GM19438 (cell line): ENCODE measurements at regions not wholly inside any gene's neighbourhood (a gene's known extent, or its start where the extent isn't known, plus 50 kb on each side); places are given as distances from the start of the nearest gene placed in this dataset.
"Not testable (repeated sequence)": the region's sequence is repeated elsewhere in the genome, so short reads cannot be mapped to it uniquely, and the experiment has no call there.

Experiments
- ATAC-seq: cut with Tn5 transposase; IDR thresholded peaks from one replicate; pipeline ENCODE4 v1.9.1; 2021; ENCODE audit warnings: low read depth; ENCODE audit not compliant: unreplicated experiment

GRCh38 chr9:79447762-79448161, 124.0 kb upstream of the TLE4 start:
- ATAC-seq: no peak

DNA sequence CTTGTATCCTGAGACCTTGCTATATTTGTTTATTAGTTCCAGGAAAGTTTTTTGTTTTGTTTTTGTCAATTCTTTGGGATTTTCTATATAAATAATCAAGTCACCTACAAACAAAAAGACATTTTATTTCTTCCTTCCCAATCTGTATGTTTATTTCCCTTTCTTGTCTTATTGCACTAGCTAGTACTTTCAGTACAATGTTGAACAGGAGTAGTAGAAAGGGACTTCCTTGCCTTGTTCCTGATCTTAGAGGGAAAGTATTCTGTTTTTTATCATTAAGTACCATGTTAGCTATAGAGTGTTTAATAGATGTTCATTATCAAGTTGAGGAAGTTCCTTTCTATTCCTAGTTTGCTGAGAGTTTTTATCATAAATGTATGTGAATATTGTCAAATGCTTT, 119.5 kb upstream of the TLE4 start:
- ATAC-seq: no peak

DNA sequence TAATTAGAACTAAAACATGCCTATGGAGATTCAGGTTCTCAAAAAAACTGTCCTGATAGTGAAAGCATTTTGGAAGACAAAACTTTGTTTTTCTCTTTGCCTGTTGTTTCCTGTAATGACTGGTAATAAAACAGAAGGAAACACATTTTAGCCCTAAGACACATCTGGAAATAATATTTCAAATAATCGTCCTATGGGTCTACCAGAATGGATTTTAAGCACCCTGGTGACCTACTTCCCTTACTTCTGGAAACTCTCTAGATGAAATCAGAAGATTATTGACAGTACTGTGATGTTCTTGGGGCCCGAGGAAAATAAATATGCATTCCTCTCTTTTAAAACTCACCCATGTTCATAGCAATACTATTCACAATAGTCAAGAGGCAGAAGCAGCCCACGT, 110.1 kb upstream of the TLE4 start:
- ATAC-seq: no peak

GRCh38 chr9:79465156-79465555, 106.6 kb upstream of the TLE4 start:
- ATAC-seq: no peak

DNA sequence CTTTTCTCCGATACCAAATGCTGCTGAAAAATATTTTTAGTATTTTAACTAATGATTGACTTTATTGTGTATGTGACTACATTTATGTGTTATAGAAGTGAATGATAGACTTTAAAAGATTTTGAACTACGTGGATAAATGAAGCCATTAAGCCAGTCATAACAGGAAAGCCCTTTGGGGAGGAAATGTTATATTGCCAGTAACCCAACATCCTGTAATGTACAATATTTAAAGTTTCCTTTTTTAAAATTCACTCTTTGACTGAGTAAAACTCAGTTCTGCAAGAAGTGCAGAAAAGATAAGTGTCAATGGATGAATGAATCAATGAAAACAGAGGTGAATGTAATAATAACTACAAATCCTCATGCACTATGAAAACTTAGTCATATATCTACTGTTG, 102.6 kb upstream of the TLE4 start:
- no peak for ATAC-seq

DNA sequence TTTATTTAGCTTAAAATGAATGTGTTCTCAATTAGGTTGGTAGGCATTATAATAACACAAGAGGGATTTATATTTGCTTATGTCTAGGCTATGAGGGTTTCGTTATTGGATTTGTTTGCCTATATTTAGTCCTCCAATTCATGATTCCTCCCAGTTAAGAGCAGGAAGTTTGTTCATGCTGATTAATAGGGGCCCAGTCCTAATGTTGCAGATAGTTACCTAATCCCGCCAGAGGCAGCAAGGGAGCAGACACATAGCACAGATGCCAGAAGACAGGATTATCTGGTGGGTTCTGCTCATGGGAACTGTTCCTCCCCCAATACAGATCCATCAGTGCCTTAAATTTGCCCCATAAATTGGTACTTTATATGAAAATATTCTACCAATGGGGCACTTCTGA, 100.8 kb upstream of the TLE4 start:
- ATAC-seq: no peak

- ATAC-seq: no peak
Observed at GRCh38 chr9:79471580-79472543, 99.9 kb upstream of the TLE4 start.

GRCh38 chr9:79473704-79474103, 98.1 kb upstream of the TLE4 start:
- no peak for ATAC-seq

DNA sequence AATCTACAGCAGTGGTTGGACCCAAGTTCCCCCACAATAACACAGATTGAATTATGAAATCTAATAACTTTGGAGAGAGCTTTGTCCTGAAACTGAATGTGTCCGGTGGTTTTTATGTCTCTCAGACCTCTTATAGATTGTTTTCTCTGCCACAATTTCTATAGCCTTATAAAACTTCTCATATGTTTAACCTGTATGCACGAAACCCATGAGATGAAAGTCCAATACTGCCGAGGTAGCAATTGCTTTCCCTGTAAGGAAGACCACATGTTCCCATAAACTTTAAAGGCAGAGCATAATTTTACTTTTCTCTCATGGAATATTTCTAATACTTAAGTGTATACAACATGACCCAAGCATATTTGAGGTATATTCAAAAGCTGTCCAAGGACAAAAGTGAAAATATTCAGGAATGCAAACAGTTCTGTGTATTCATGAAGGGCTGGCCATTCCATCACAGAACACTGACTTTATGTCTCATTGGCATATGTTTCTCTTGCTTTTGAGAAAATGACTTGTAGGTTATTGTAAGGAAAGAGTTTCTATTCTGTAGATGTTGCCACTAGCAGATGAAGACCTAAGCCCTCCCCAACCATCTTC, 94.4 kb upstream of the TLE4 start:
- no peak for ATAC-seq

DNA sequence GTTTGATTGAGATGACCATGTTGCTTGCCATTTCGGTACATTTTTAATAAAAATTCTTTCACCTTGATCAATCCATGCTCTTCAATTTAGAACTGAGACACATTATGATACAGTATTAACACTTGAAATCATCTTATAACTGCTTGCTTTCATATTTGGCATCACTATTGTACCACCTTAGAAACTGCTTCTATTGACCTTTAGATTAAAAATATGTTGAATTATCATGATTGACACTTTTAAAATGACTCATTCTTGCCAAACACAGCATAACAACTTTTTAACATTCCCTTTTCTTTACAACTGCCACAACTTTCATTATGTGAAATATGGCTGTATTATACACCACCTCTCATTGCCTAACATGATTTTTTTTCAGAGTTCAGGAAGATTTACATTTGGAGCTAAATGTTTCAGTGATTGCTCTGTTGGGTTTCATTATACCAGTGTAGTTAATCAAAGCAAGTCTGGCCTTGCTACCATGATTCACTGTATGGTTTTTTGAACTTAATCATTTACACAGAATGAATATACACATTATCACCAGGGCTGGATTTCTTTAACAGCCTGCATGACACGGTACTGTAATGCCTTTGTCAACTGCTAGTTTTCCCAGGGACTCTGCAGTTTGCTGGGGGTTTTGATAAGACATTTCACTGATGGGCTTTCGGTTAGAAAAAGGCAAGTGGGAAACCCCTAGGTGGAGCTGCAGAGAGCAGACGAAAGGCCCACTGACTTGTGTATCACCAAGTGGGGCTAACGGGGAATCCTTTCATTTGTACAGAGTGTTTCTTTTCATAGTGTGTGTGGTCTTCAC, 93.6 kb upstream of the TLE4 start:
- no peak for ATAC-seq

- no peak for ATAC-seq
Observed at GRCh38 chr9:79480639-79481038, 91.1 kb upstream of the TLE4 start.

DNA sequence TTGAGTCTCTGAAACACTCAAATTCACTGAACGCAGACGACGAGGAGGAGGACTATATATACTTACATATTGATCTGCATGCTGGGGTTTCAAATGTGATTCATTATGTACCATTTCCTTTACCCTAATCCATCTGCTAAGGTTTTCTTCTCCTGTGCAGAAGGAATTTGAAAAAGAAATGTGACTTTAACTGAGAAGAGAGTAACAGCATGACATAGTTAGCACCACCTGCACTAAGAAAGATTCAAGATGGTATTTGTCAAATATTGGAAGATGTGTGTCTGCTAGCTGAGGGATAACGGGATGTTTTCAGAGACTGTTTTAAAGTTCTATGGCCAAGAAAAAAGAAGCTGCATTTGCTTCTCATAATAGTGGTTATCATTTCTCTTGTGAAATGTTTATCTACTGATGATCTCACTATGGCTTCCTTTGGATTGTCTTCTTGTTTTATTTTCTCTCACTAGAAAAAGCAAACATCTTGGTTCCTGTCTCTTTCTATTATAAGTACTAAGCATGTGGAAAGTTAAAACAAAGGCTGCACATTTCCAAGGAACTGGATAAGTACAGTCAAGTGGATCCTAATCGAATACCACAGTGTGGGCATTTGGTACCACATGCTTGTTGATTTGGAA, 89.8 kb upstream of the TLE4 start:
- no peak for ATAC-seq

GRCh38 chr9:79485258-79485657, 86.5 kb upstream of the TLE4 start:
- ATAC-seq: no peak

GRCh38 chr9:79489261-79490000, 82.3 kb upstream of the TLE4 start:
- ATAC-seq: no peak

DNA sequence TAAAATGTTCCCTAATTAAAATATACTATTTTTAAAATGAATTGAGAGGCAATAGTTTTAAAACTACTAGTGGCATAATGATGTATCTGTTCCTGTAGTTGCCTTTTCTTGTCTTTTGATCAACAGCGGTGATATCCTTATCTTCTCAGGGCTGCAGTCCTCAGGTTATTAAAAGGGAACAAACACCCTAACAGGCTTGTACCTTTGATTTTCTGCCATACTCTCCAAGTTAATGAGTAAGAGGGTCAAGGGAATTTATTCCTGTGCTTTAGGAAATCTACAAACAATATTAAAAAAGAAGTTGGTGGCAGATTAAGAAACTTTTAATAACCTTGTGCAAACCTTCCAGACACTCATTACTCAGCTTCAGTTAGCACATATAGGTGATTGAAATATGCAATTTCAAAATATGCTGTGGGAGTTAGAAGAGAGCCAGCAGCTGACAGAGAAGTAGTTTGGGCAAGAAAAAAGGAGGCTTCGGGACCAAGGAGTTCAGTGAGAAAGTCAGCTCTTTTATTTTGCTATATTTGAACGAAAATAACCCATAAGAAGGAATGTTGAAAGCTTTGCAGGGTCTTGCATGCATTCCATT, 81.0 kb upstream of the TLE4 start:
- no peak for ATAC-seq

GRCh38 chr9:79492092-79493009, 79.4 kb upstream of the TLE4 start:
- no peak for ATAC-seq

- not testable (repeated sequence) for ATAC-seq
Observed at GRCh38 chr9:79500196-79500864, 71.4 kb upstream of the TLE4 start.

DNA sequence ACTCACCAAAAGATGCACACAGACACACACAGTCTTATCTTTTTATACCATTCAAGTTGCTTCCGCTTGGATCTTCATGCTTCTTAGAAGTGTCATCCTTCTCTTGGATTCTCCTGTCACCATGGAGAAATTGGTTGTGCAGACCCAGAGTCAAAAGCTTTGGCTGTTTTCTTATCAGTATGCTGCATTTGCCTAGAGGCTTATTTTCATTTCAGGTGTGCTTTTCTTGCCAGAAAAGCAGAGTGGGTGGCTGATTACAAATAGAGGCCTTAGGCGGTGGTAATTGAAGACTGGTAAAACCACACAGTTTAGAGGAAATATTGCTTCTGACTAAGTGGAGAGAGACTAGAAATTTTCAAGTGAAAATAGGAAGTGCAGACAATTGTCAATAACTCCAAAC, 70.2 kb upstream of the TLE4 start:
- ATAC-seq: no peak
